ENCODE measurements at regions not wholly inside any gene's neighbourhood (a gene's known extent, or its start where the extent isn't known, plus 50 kb on each side); places are given as distances from the start of the nearest gene placed in this dataset.

GRCh38 chr7:113562242-113562641 lies 356.6 kb downstream of the PPP1R3A start:
- H2AFZ ChIP-seq (ENCODE audit: low read length): no peak overlapping the region
- no peak overlapping the region for H3K4me2 ChIP-seq (ENCODE audit: low read length)
- no TSS peak for BruUV-seq (replicated peaks)
- H3K4me1 ChIP-seq (ENCODE audit: insufficient read depth, low read length, poor library complexity, severe bottlenecking): no peaks in the 10 kb centered on the region
- H4K20me1 ChIP-seq (ENCODE audit: insufficient read depth, low read length): no peaks in the 10 kb centered on the region
- ChIA-PET POLR2A (no interaction called here), CTCF (ENCODE audit: unreplicated experiment) (no interaction called here)
- no peaks in the 10 kb centered on the region for H3K79me2 ChIP-seq (ENCODE audit: insufficient read depth, low read depth, low read length)
- H3K9me3 ChIP-seq (ENCODE audit: low read length): no peaks in the 10 kb centered on the region
- H3K36me3 ChIP-seq (ENCODE audit: insufficient read depth, low read length): no peaks in the 10 kb centered on the region
- intact Hi-C loops (cut with micrococcal nuclease; ENCODE audit: unreplicated experiment): no loop called here
- no peak for TF ChIP-seq EZH2phosphoT487 (IDR thresholded peaks at IDR 0.05; ENCODE audit: borderline replicate concordance, low read depth, low read length)
- TF ChIP-seq CTCF (conservative IDR thresholded peaks at IDR 0.05; ENCODE audit: low read length): no peak
- no peak overlapping the region for H3K27ac ChIP-seq (ENCODE audit: low read depth, low read length, poor library complexity, severe bottlenecking)
- no peak for DNase-seq (ENCODE audit: low spot score)
- H3K9me2 ChIP-seq (ENCODE audit: insufficient read depth, low read length): no peaks in the 10 kb centered on the region
- H3K4me3 ChIP-seq (ENCODE audit: low read depth, low read length, poor library complexity, severe bottlenecking): no peak overlapping the region

GRCh38 chr7:113561446-113561845 lies 357.4 kb downstream of the PPP1R3A start:
- no peaks in the 10 kb centered on the region for H4K20me1 ChIP-seq (ENCODE audit: insufficient read depth, low read length)
- no peaks in the 10 kb centered on the region for H3K36me3 ChIP-seq (ENCODE audit: insufficient read depth, low read length)
- no peak overlapping the region for H3K27ac ChIP-seq (ENCODE audit: low read depth, low read length, poor library complexity, severe bottlenecking)
- H3K4me1 ChIP-seq (ENCODE audit: insufficient read depth, low read length, poor library complexity, severe bottlenecking): no peaks in the 10 kb centered on the region
- no peak for TF ChIP-seq CTCF (conservative IDR thresholded peaks at IDR 0.05; ENCODE audit: low read length)
- no peak for TF ChIP-seq EZH2phosphoT487 (IDR thresholded peaks at IDR 0.05; ENCODE audit: borderline replicate concordance, low read depth, low read length)
- intact Hi-C loops (cut with micrococcal nuclease; ENCODE audit: unreplicated experiment): no loop called here
- H2AFZ ChIP-seq (ENCODE audit: low read length): no peak overlapping the region
- no peak for DNase-seq (ENCODE audit: low spot score)
- H3K9me2 ChIP-seq (ENCODE audit: insufficient read depth, low read length): no peaks in the 10 kb centered on the region
- no peaks in the 10 kb centered on the region for H3K79me2 ChIP-seq (ENCODE audit: insufficient read depth, low read depth, low read length)
- H3K4me2 ChIP-seq (ENCODE audit: low read length): no peak overlapping the region
- no peaks in the 10 kb centered on the region for H3K9me3 ChIP-seq (ENCODE audit: low read length)
- ChIA-PET CTCF (ENCODE audit: unreplicated experiment) (no interaction called here), POLR2A (interaction anchor here (0.5 kb wide), 1 partner anchor 1409 kb away, joined by 4 read pairs; no protein-coding TSS in a partner anchor)
- no TSS peak for BruUV-seq (replicated peaks)
- H3K4me3 ChIP-seq (ENCODE audit: low read depth, low read length, poor library complexity, severe bottlenecking): no peak overlapping the region

GRCh38 chr7:113550966-113551365 lies 367.8 kb downstream of the PPP1R3A start:
- no peaks in the 10 kb centered on the region for H3K9me3 ChIP-seq (ENCODE audit: low read length)
- no peak overlapping the region for H3K4me2 ChIP-seq (ENCODE audit: low read length)
- H3K4me1 ChIP-seq (ENCODE audit: insufficient read depth, low read length, poor library complexity, severe bottlenecking): no peaks in the 10 kb centered on the region
- DNase-seq (ENCODE audit: low spot score): no peak
- no peak overlapping the region for H2AFZ ChIP-seq (ENCODE audit: low read length)
- no peaks in the 10 kb centered on the region for H3K79me2 ChIP-seq (ENCODE audit: insufficient read depth, low read depth, low read length)
- CTCF ChIA-PET (ENCODE audit: unreplicated experiment): no interaction called here
- POLR2A ChIA-PET: no interaction called here
- TF ChIP-seq CTCF (conservative IDR thresholded peaks at IDR 0.05; ENCODE audit: low read length) (no peak), EZH2phosphoT487 (IDR thresholded peaks at IDR 0.05; ENCODE audit: borderline replicate concordance, low read depth, low read length) (no peak)
- no peaks in the 10 kb centered on the region for H3K9me2 ChIP-seq (ENCODE audit: insufficient read depth, low read length)
- no peak overlapping the region for H3K4me3 ChIP-seq (ENCODE audit: low read depth, low read length, poor library complexity, severe bottlenecking)
- H4K20me1 ChIP-seq (ENCODE audit: insufficient read depth, low read length): no peaks in the 10 kb centered on the region
- no peak overlapping the region for H3K27ac ChIP-seq (ENCODE audit: low read depth, low read length, poor library complexity, severe bottlenecking)
- intact Hi-C loops (cut with micrococcal nuclease; ENCODE audit: unreplicated experiment): no loop called here
- no TSS peak for BruUV-seq (replicated peaks)
- H3K36me3 ChIP-seq (ENCODE audit: insufficient read depth, low read length): no peaks in the 10 kb centered on the region

Data from OCI-LY7 (cell line).